Occipital lobe (tissue), 1 donor: ENCODE measurements at regions not wholly inside any gene's neighbourhood (a gene's known extent, or its start where the extent isn't known, plus 50 kb on each side); places are given as distances from the start of the nearest gene placed in this dataset.

Source experiments
- DNase-seq: peaks from one replicate; lab custom pipeline; 2025; lab: John Stamatoyannopoulos, UW

- no peak for DNase-seq
Measured at GRCh38 chr5:82850393-82850792, 226.8 kb downstream of the TMEM167A start.

GRCh38 chr5:82849885-82850284, 227.3 kb downstream of the TMEM167A start:
- DNase-seq, result no peak

- no peak for DNase-seq
Measured at GRCh38 chr5:82847562-82847961, 229.6 kb downstream of the TMEM167A start.

GRCh38 chr5:82839881-82840280, 237.3 kb downstream of the TMEM167A start:
- DNase-seq, result no peak

GRCh38 chr5:82835488-82835887, 241.7 kb downstream of the TMEM167A start:
- no peak for DNase-seq

GRCh38 chr5:82834151-82834550, 243.0 kb downstream of the TMEM167A start:
- DNase-seq, result no peak

GRCh38 chr5:82833277-82833676, 243.9 kb downstream of the TMEM167A start:
- no peak for DNase-seq

- DNase-seq, result no peak
Measured at GRCh38 chr5:82832445-82832844, 244.7 kb downstream of the TMEM167A start.

- DNase-seq, result no peak
Measured at GRCh38 chr5:82828211-82828610, 249.0 kb downstream of the TMEM167A start.

GRCh38 chr5:82827651-82828050, 249.5 kb downstream of the TMEM167A start:
- no peak for DNase-seq

- no peak for DNase-seq
Measured at GRCh38 chr5:82822634-82822927, 254.6 kb downstream of the TMEM167A start.

GRCh38 chr5:82821846-82822633, 255.2 kb downstream of the TMEM167A start:
- DNase-seq, result no peak

- no peak for DNase-seq
Measured at GRCh38 chr5:82820961-82821845, 256.0 kb downstream of the TMEM167A start.

- DNase-seq, result no peak
Measured at GRCh38 chr5:82820188-82820587, 257.0 kb downstream of the TMEM167A start.

GRCh38 chr5:82817897-82818676, 259.1 kb downstream of the TMEM167A start:
- no peak for DNase-seq

- DNase-seq, result no peak
Measured at GRCh38 chr5:82816926-82817325, 260.3 kb downstream of the TMEM167A start.

- no peak for DNase-seq
Measured at GRCh38 chr5:82815871-82816270, 261.3 kb downstream of the TMEM167A start.

GRCh38 chr5:82813861-82814260, 263.3 kb downstream of the TMEM167A start:
- DNase-seq, result no peak

- DNase-seq, result no peak
Measured at GRCh38 chr5:82812575-82812974, 264.6 kb downstream of the TMEM167A start.

- no peak for DNase-seq
Measured at GRCh38 chr5:82811490-82811889, 265.7 kb downstream of the TMEM167A start.

- no peak for DNase-seq
Measured at GRCh38 chr5:82809420-82810143, 267.6 kb downstream of the TMEM167A start.
